ENCODE measurements at regions not wholly inside any gene's neighbourhood (a gene's known extent, or its start where the extent isn't known, plus 50 kb on each side); places are given as distances from the start of the nearest gene placed in this dataset.

- no peaks in the 10 kb centered on the region for H3K36me3 Mint-ChIP-seq
- H3K9me3 Mint-ChIP-seq, result peaks cover 0 to 3% (median 0%) of the 10 kb centered on the region in 3 donors
These were observed 127.4 kb upstream of the CADM1 start for GRCh38 chr11:115631609-115632008.

GRCh38 chr11:115630214-115630613, 126.0 kb upstream of the CADM1 start:
- H3K4me1 Mint-ChIP-seq, result no peaks in the 10 kb centered on the region

More at GRCh38 chr11:115631609-115632008, 127.4 kb upstream of the CADM1 start:
- no peaks in the 10 kb centered on the region for H3K36me3 ChIP-seq (ENCODE audit: control insufficient read depth in 2 of 2, extremely low read depth in 1 of 2, insufficient read depth in 1 of 2, low read length in 1 of 2)
- no peak overlapping the region for H3K27ac Mint-ChIP-seq
- H3K4me1 ChIP-seq (ENCODE audit: control insufficient read depth in 1 of 2, extremely low read depth in 1 of 2, insufficient read depth in 2 of 2, low read length in 2 of 2), result no peaks in the 10 kb centered on the region
- DNase-seq (no peak), ATAC-seq (replicated peaks in 1 of 4) (no peak)
- peaks cover 0 to 12% of the 10 kb centered on the region in 2 donors for H3K27me3 Mint-ChIP-seq
- no peak overlapping the region for H3K4me3 ChIP-seq (ENCODE audit: control insufficient read depth in 1 of 2, extremely low read depth in 1 of 2, low read length in 1 of 2)
- H3K4me1 Mint-ChIP-seq, result no peaks in the 10 kb centered on the region
- no peak overlapping the region for H3K4me3 Mint-ChIP-seq
- H3K27ac ChIP-seq (ENCODE audit: low read length), result no peak overlapping the region
- H3K9me3 ChIP-seq, result no peaks in the 10 kb centered on the region
- POLR2A ChIA-PET, result no interaction called here
- CTCF ChIA-PET, result no interaction called here
- 80% methylated on average over 1 of the region's 4 CpGs for WGBS (ENCODE audit: insufficient coverage)
- H3K27me3 ChIP-seq (replicated peaks in 1 of 2; ENCODE audit: control insufficient read depth in 2 of 2, extremely low read depth in 1 of 2, insufficient read depth in 2 of 2, low read length in 1 of 2), result peaks cover 0 to 8% of the 10 kb centered on the region in 2 experiments

DNA sequence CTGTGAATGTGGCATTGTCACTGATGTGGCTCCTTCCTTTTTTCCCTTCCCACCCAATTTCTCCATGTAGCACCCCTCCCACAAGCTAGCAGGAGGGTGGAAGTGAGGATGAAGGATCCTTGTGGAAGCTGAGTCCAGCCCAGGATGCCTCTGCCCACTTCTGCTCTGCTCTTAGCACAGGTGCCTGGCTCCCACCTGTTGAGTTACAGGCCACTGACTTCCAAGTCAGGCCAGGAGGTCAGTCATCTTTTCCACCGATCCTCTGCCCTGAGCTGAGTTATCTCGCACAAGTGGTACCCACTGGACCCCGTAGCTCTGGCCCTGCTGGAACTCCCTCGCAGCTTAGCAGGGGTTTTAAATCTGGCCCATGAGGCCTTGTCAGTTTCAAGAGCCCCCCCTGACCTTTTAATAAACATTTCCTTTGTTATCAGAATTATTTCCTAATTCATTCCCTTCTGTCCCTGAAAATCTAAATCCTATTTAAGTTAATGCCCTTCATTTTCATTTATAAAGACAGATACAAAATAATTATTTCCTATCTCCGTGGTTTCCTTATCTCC, 125.3 kb upstream of the CADM1 start:
- CTCF ChIA-PET, result no interaction called here
- Histone ChIP-seq H3K9me3 (no peaks in the 10 kb centered on the region), H3K27ac (ENCODE audit: low read length) (no peak overlapping the region), H3K4me1 (ENCODE audit: control insufficient read depth in 1 of 2, extremely low read depth in 1 of 2, insufficient read depth in 2 of 2, low read length in 2 of 2) (no peaks in the 10 kb centered on the region), H3K27me3 (replicated peaks in 1 of 2; ENCODE audit: control insufficient read depth in 2 of 2, extremely low read depth in 1 of 2, insufficient read depth in 2 of 2, low read length in 1 of 2) (peaks cover 0 to 8% of the 10 kb centered on the region in 2 experiments), H3K36me3 (ENCODE audit: control insufficient read depth in 2 of 2, extremely low read depth in 1 of 2, insufficient read depth in 1 of 2, low read length in 1 of 2) (no peaks in the 10 kb centered on the region), H3K4me3 (ENCODE audit: control insufficient read depth in 1 of 2, extremely low read depth in 1 of 2, low read length in 1 of 2) (no peak overlapping the region)
- Mint-ChIP-seq H3K27me3 (peaks cover 0 to 16% of the 10 kb centered on the region in 2 donors), H3K9me3 (peaks cover 0 to 3% (median 0%) of the 10 kb centered on the region in 3 donors), H3K4me3 (no peak overlapping the region), H3K27ac (no peak overlapping the region), H3K4me1 (no peaks in the 10 kb centered on the region), H3K36me3 (no peaks in the 10 kb centered on the region)
- ATAC-seq (replicated peaks in 1 of 4), result no peak
- DNase-seq, result no peak
- 66% methylated on average over 4 of the region's 5 CpGs for WGBS (ENCODE audit: insufficient coverage)
- POLR2A ChIA-PET, result no interaction called here

More at GRCh38 chr11:115630214-115630613, 126.0 kb upstream of the CADM1 start:
- ATAC-seq (replicated peaks in 1 of 4) (no peak), DNase-seq (no peak)
- peaks cover 0 to 8% of the 10 kb centered on the region in 2 experiments for H3K27me3 ChIP-seq (replicated peaks in 1 of 2; ENCODE audit: control insufficient read depth in 2 of 2, extremely low read depth in 1 of 2, insufficient read depth in 2 of 2, low read length in 1 of 2)
- CTCF ChIA-PET, result no interaction called here
- H3K4me3 ChIP-seq (ENCODE audit: control insufficient read depth in 1 of 2, extremely low read depth in 1 of 2, low read length in 1 of 2), result no peak overlapping the region
- H3K9me3 Mint-ChIP-seq, result peaks cover 0 to 3% (median 0%) of the 10 kb centered on the region in 3 donors
- H3K27me3 Mint-ChIP-seq, result peaks cover 0 to 16% of the 10 kb centered on the region in 2 donors
- no peak overlapping the region for H3K27ac Mint-ChIP-seq
- 50% methylated on average over 5 of the region's 8 CpGs for WGBS (ENCODE audit: insufficient coverage)
- H3K4me3 Mint-ChIP-seq, result no peak overlapping the region
- no peaks in the 10 kb centered on the region for H3K4me1 ChIP-seq (ENCODE audit: control insufficient read depth in 1 of 2, extremely low read depth in 1 of 2, insufficient read depth in 2 of 2, low read length in 2 of 2)
- no peaks in the 10 kb centered on the region for H3K36me3 ChIP-seq (ENCODE audit: control insufficient read depth in 2 of 2, extremely low read depth in 1 of 2, insufficient read depth in 1 of 2, low read length in 1 of 2)
- no peak overlapping the region for H3K27ac ChIP-seq (ENCODE audit: low read length)
- H3K9me3 ChIP-seq, result no peaks in the 10 kb centered on the region
- H3K36me3 Mint-ChIP-seq, result no peaks in the 10 kb centered on the region
- POLR2A ChIA-PET, result no interaction called here

DNA sequence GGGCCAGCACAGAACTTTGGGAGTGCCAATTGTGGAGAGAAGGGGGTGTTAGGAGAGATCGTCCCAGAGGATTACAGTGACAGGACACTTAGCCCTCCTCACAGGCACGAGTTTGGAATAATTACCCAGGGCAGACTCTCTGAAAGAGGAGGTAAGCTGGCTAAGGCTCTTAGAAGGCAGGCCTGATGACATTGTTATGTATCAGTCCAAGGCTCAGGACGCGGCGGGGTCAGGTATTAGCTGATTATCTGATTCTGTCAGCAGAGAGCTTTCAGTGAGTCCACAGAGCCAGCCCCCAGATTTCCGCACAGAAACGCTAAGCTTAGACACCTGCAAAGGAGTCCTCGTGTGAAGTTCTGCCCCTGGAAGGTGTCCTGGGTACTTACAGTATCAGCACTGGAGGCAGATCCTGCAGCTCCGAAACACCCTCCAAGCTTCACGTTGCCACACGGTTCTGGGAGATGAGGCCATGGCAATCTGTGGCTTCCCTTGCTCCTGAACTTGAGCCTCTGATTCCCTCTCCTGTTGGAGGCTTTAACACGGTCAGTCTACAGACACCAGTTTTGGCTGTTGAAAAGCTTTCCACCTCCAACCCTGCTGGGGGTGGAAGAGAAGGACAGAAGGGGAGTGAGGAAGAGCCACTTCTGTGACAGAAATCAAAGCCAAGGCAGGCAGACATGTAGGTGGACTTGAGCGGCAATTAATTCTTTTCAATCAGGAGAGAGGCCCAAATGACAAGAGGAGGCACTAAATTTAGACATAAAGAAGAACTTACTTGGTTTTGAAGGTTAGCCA, 123.6 kb upstream of the CADM1 start:
- POLR2A ChIA-PET, result no interaction called here
- no peak overlapping the region for H3K4me3 ChIP-seq (ENCODE audit: control insufficient read depth in 1 of 2, extremely low read depth in 1 of 2, low read length in 1 of 2)
- no peaks in the 10 kb centered on the region for H3K4me1 ChIP-seq (ENCODE audit: control insufficient read depth in 1 of 2, extremely low read depth in 1 of 2, insufficient read depth in 2 of 2, low read length in 2 of 2)
- ATAC-seq (replicated peaks in 1 of 4), result no peak
- DNase-seq, result no peak
- H3K27me3 ChIP-seq (replicated peaks in 1 of 2; ENCODE audit: control insufficient read depth in 2 of 2, extremely low read depth in 1 of 2, insufficient read depth in 2 of 2, low read length in 1 of 2), result peaks cover 0 to 12% of the 10 kb centered on the region in 2 experiments
- no peak overlapping the region for H3K4me3 Mint-ChIP-seq
- H3K9me3 Mint-ChIP-seq, result peaks cover 0 to 3% (median 0%) of the 10 kb centered on the region in 3 donors
- H3K27me3 Mint-ChIP-seq, result peaks cover 0 to 16% of the 10 kb centered on the region in 2 donors
- 82% methylated on average over 8 of the region's 13 CpGs for WGBS (ENCODE audit: insufficient coverage)
- H3K9me3 ChIP-seq, result no peaks in the 10 kb centered on the region
- no peaks in the 10 kb centered on the region for H3K36me3 ChIP-seq (ENCODE audit: control insufficient read depth in 2 of 2, extremely low read depth in 1 of 2, insufficient read depth in 1 of 2, low read length in 1 of 2)
- H3K27ac Mint-ChIP-seq, result no peak overlapping the region
- no peaks in the 10 kb centered on the region for H3K4me1 Mint-ChIP-seq
- no peak overlapping the region for H3K27ac ChIP-seq (ENCODE audit: low read length)
- no peaks in the 10 kb centered on the region for H3K36me3 Mint-ChIP-seq
- CTCF ChIA-PET, result no interaction called here

GRCh38 chr11:115627071-115627470, 122.9 kb upstream of the CADM1 start:
- ATAC-seq (replicated peaks in 1 of 4), result no peak
- Mint-ChIP-seq H3K36me3 (no peaks in the 10 kb centered on the region), H3K9me3 (peaks cover 0 to 1% (median 0%) of the 10 kb centered on the region in 3 donors), H3K4me1 (no peaks in the 10 kb centered on the region), H3K27me3 (peaks cover 0 to 16% of the 10 kb centered on the region in 2 donors), H3K27ac (no peak overlapping the region), H3K4me3 (no peak overlapping the region)
- Histone ChIP-seq H3K36me3 (ENCODE audit: control insufficient read depth in 2 of 2, extremely low read depth in 1 of 2, insufficient read depth in 1 of 2, low read length in 1 of 2) (no peaks in the 10 kb centered on the region), H3K27me3 (replicated peaks in 1 of 2; ENCODE audit: control insufficient read depth in 2 of 2, extremely low read depth in 1 of 2, insufficient read depth in 2 of 2, low read length in 1 of 2) (peaks cover 0 to 13% of the 10 kb centered on the region in 2 experiments), H3K27ac (ENCODE audit: low read length) (no peak overlapping the region), H3K4me3 (ENCODE audit: control insufficient read depth in 1 of 2, extremely low read depth in 1 of 2, low read length in 1 of 2) (no peak overlapping the region), H3K4me1 (ENCODE audit: control insufficient read depth in 1 of 2, extremely low read depth in 1 of 2, insufficient read depth in 2 of 2, low read length in 2 of 2) (no peaks in the 10 kb centered on the region), H3K9me3 (no peaks in the 10 kb centered on the region)
- ChIA-PET POLR2A (no interaction called here), CTCF (no interaction called here)
- no CpG with 5 or more reads among the region's 3 CpGs for WGBS (ENCODE audit: insufficient coverage)
- DNase-seq, result no peak

GRCh38 chr11:115626414-115626813, 122.2 kb upstream of the CADM1 start:
- no peak overlapping the region for H3K4me3 Mint-ChIP-seq
- ChIA-PET POLR2A (no interaction called here), CTCF (no interaction called here)
- Histone ChIP-seq H3K36me3 (ENCODE audit: control insufficient read depth in 2 of 2, extremely low read depth in 1 of 2, insufficient read depth in 1 of 2, low read length in 1 of 2) (no peaks in the 10 kb centered on the region), H3K27ac (ENCODE audit: low read length) (no peak overlapping the region), H3K27me3 (replicated peaks in 1 of 2; ENCODE audit: control insufficient read depth in 2 of 2, extremely low read depth in 1 of 2, insufficient read depth in 2 of 2, low read length in 1 of 2) (peaks cover 0 to 13% of the 10 kb centered on the region in 2 experiments), H3K4me1 (ENCODE audit: control insufficient read depth in 1 of 2, extremely low read depth in 1 of 2, insufficient read depth in 2 of 2, low read length in 2 of 2) (no peaks in the 10 kb centered on the region), H3K4me3 (ENCODE audit: control insufficient read depth in 1 of 2, extremely low read depth in 1 of 2, low read length in 1 of 2) (no peak overlapping the region), H3K9me3 (no peaks in the 10 kb centered on the region)
- H3K36me3 Mint-ChIP-seq, result no peaks in the 10 kb centered on the region
- H3K9me3 Mint-ChIP-seq, result no peaks in the 10 kb centered on the region
- no peak overlapping the region for H3K27ac Mint-ChIP-seq
- ATAC-seq (replicated peaks in 1 of 4) (no peak), DNase-seq (no peak)
- H3K4me1 Mint-ChIP-seq, result no peaks in the 10 kb centered on the region
- peaks cover 0 to 14% of the 10 kb centered on the region in 2 donors for H3K27me3 Mint-ChIP-seq
- 55% methylated on average over 1 of the region's 2 CpGs for WGBS (ENCODE audit: insufficient coverage)
